ENCODE measurements at regions not wholly inside any gene's neighbourhood (a gene's known extent, or its start where the extent isn't known, plus 50 kb on each side); places are given as distances from the start of the nearest gene placed in this dataset.

DNA sequence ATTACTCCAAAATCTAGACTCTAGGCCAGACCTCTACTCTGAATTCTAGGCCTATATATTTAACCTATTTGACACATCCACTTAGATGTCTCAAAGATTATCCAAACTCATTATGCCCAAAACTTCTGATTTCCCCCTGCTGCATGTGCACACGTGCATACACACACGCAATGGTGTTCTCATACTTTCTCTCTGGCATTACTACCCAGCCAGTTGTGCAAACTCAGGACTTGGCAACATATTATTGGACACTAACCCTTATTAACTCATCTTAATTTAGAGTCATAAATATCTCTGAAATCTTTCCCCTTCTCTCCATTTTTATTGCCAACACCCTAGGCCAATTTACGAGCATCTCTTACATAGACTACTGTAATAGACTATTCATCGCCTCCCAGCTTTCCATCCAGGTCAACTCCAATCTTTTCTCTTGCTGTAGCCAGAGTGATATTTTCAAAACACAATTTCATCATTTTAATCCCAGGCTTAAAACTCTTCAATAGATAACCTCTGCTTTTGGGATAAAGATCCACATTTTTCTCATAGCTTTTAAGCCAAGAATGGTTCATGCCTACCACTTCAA, 141.2 kb upstream of the VLDLR start:
- H3K27ac ChIP-seq: no peak overlapping the region
- TF ChIP-seq ZFX (IDR thresholded peaks at IDR 0.05; ENCODE audit: borderline replicate concordance): no peak
- TF ChIP-seq CTCF (IDR thresholded peaks at IDR 0.05): no peak

DNA sequence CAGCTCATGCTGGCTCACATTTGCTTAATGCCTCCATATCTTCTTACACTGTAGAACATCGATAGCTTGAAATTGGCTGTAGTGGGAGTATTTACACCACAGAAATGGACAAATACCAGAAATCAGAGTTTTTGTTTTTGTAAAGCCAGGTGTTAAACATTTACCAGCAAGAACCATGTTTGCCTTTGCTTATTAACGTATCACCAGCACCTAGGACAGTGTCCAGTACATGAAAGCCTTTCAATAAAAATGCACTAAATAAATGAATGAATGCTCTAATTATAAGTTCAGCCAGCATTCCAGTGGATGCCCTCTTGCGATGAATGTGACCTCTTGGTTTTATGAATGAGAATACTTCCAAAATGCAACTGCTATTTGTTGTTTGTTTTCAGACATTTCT, 140.4 kb upstream of the VLDLR start:
- no peak for TF ChIP-seq ZFX (IDR thresholded peaks at IDR 0.05; ENCODE audit: borderline replicate concordance)
- TF ChIP-seq CTCF (IDR thresholded peaks at IDR 0.05): no peak
- no peak overlapping the region for H3K27ac ChIP-seq

DNA sequence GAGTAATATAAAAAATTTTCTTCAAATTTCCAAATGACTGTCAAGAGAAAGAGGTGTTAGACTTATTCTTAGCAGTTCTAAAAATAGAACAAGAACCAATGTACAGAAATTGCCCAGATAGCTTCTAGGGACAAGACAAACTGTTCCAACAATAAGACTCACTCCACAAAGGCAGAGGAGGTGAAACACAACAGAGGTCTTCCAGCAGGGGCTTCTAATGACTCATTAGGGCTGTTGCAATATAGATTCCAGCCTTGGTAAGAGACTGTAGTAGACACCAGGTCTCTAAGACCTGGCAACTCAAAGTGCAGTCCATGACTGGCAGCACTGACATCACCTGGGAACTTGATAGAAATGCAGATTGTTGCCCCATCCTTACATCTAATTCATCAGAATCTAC, 134.6 kb upstream of the VLDLR start:
- no peak overlapping the region for H3K27ac ChIP-seq
- TF ChIP-seq CTCF (IDR thresholded peaks at IDR 0.05) (no peak), ZFX (IDR thresholded peaks at IDR 0.05; ENCODE audit: borderline replicate concordance) (no peak)

DNA sequence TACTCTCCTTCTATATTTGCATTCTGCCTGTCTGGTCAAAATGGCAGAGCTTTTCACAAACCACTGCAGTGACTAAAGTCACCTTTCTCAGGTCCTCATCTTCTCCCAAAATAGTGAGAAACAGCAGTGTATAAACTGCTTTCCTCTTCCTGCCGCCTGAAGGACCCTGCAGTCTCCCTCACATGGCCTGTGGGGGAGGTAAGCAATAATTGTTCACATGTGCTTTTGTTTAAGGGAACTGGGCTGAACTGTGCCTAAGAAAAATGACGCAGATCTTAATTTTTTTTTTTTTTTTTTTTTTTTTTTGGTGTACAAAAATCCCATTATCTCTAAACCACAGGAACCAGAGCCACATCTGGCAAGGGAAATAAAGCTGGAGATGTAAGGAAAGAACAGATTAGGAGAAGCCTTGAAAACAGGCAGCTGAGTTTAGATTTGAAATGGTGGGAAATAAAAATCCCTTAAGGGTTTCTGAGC, 131.7 kb upstream of the VLDLR start:
- no peak overlapping the region for H3K27ac ChIP-seq

DNA sequence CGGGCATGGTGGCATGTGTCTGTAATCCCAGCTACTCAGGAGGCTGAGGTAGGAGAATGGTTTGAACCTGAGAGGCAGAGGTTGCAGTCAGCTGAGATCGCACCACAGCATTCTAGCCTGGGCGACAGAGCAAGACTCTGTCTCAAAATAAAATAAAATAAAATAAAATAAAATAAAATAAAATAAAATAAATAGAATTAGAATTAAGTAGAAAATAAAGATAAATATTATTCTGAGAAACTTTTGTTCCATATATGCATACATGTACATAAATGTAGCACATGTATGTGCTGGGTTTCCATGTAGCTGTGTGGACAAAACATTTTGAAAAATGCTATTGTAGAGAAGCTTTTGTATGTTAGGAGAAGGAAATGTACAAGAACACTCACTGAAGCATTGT, 129.4 kb upstream of the VLDLR start:
- TF ChIP-seq ZFX (IDR thresholded peaks at IDR 0.05; ENCODE audit: borderline replicate concordance) (no peak), CTCF (IDR thresholded peaks at IDR 0.05) (no peak)
- no peak overlapping the region for H3K27ac ChIP-seq

More for the DNA sequence above, 131.7 kb upstream of the VLDLR start:
- TF ChIP-seq ZFX (IDR thresholded peaks at IDR 0.05; ENCODE audit: borderline replicate concordance) (no peak), CTCF (IDR thresholded peaks at IDR 0.05) (no peak)

GRCh38 chr9:2493109-2493508, 128.5 kb upstream of the VLDLR start:
- TF ChIP-seq ZFX (IDR thresholded peaks at IDR 0.05; ENCODE audit: borderline replicate concordance) (no peak), CTCF (IDR thresholded peaks at IDR 0.05) (no peak)

GRCh38 chr9:2493529-2493928, 128.1 kb upstream of the VLDLR start:
- no peak for TF ChIP-seq CTCF (IDR thresholded peaks at IDR 0.05)
- TF ChIP-seq ZFX (IDR thresholded peaks at IDR 0.05; ENCODE audit: borderline replicate concordance): no peak
- H3K27ac ChIP-seq: no peak overlapping the region

More at GRCh38 chr9:2493109-2493508, 128.5 kb upstream of the VLDLR start:
- H3K27ac ChIP-seq: no peak overlapping the region

All from 22Rv1 (cell line).